ENCODE measurements at regions not wholly inside any gene's neighbourhood (a gene's known extent, or its start where the extent isn't known, plus 50 kb on each side); places are given as distances from the start of the nearest gene placed in this dataset.
"Not testable (repeated sequence)": the region's sequence is repeated elsewhere in the genome, so short reads cannot be mapped to it uniquely, and the experiment has no call there.

DNA sequence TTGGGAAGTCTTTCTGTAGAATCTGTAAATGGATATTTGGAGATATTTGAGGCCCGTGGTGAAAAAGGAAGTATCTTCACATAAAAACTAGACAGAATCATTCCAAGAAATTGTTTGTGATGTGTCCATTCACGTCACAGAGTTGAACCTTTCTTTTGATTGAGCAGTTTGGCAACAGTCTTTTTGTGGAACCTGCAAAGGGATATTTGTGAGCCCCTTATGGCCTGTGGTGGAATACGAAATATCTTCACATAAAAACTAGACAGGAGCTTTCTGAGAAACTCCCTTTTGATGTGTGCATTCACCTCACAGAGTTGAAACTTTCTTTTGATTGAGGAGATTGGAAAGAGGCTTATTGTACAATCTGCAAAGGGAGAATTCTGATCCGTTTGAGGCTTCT is 2980.4 kb downstream of the TUBA3C start:
- CTCF ChIA-PET; DNase-seq; H3K4me3 Mint-ChIP-seq; H3K9me3 Mint-ChIP-seq (ENCODE audit: insufficient read depth); ATAC-seq (ENCODE audit: low read depth); H3K79me2 ChIP-seq (ENCODE audit: control insufficient read depth, insufficient read depth, low read length); H3K4me1 Mint-ChIP-seq; H3K4me1 ChIP-seq (ENCODE audit: control insufficient read depth in 2 of 2, insufficient read depth in 2 of 2, low read length in 2 of 2); POLR2A ChIA-PET; H3K4me3 ChIP-seq (ENCODE audit: control extremely low read depth in 1 of 5, extremely low read depth in 1 of 5, insufficient read depth in 1 of 5, low read depth in 2 of 5, low read length in 4 of 5); H3K36me3 ChIP-seq (replicated peaks in 1 of 2; ENCODE audit: control extremely low read depth in 1 of 2, control insufficient read depth in 1 of 2, extremely low read depth in 1 of 2, insufficient read depth in 2 of 2, low read length in 1 of 2); H3K27me3 ChIP-seq (replicated peaks in 1 of 4; ENCODE audit: control extremely low read depth in 1 of 4, control insufficient read depth in 3 of 4, insufficient read depth in 4 of 4, low read length in 3 of 4); H3K27ac ChIP-seq (ENCODE audit: low read length in 2 of 2); H3K9ac ChIP-seq (ENCODE audit: low read length); H4K20me1 ChIP-seq (ENCODE audit: control insufficient read depth, insufficient read depth, low read length, poor library complexity, severe bottlenecking); H3K27ac Mint-ChIP-seq; H3K4me2 ChIP-seq (replicated peaks; ENCODE audit: low read depth, low read length, poor library complexity, severe bottlenecking); H2AFZ ChIP-seq (ENCODE audit: insufficient read depth, low read depth, low read length, poor library complexity, severe bottlenecking); intact Hi-C loops (cut with micrococcal nuclease); H3K9me3 ChIP-seq (ENCODE audit: control extremely low read depth in 1 of 3, control insufficient read depth in 2 of 3, insufficient read depth in 1 of 3, low read length in 2 of 3); H3K27me3 Mint-ChIP-seq: not testable (repeated sequence)
- WGBS (ENCODE audit: insufficient coverage): 9% methylated on average over 1 of the region's 4 CpGs

DNA sequence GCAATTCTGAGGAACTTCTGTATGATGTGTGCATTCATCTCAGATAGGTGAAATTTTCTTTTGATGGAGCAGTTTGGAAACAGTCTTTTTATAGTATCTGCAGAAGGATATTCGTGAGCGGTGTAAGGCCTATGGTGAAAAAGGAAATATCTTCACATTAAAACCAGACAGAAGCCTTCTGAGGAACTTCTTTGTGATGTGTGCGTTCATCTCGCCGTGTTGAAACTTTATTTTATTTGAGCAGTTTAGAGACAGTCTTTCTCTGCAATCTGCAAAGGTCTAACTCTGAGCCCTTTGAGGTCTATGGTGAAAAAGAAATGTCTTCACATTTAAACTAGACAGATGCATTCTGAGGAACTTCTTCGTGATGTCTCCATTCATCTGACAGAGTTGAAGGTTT is 3021.0 kb downstream of the TUBA3C start:
- WGBS (ENCODE audit: insufficient coverage): no CpG with 5 or more reads among the region's 6 CpGs
- CTCF ChIA-PET: not testable (repeated sequence)

DNA sequence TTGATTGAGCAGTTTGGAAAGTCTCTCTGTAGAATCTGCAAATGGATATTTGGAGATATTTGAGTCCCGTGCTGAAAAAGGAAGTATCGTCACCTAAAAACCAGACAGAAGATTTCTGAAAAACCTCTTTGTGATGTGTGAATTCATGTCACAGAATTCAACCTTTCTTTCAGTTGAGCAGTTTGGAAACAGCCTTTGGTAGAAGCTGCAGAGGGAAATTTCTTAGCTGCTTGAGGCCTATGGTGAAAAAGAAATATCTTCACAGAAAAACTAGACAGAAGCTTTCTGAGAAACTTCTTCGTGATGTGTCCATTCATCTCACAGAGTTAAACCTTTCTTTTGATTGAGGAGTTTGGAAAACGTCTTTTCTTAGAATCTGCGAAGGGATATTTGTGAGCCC is 3022.7 kb downstream of the TUBA3C start:
- H3K9me3 Mint-ChIP-seq (ENCODE audit: insufficient read depth); H2AFZ ChIP-seq (ENCODE audit: insufficient read depth, low read depth, low read length, poor library complexity, severe bottlenecking); H3K27me3 ChIP-seq (replicated peaks in 1 of 4; ENCODE audit: control extremely low read depth in 1 of 4, control insufficient read depth in 3 of 4, insufficient read depth in 4 of 4, low read length in 3 of 4); H3K9ac ChIP-seq (ENCODE audit: low read length); H3K9me3 ChIP-seq (ENCODE audit: control extremely low read depth in 1 of 3, control insufficient read depth in 2 of 3, insufficient read depth in 1 of 3, low read length in 2 of 3); H3K27me3 Mint-ChIP-seq; H3K27ac Mint-ChIP-seq; ATAC-seq (ENCODE audit: low read depth); DNase-seq; intact Hi-C loops (cut with micrococcal nuclease); H3K4me1 Mint-ChIP-seq; H3K4me2 ChIP-seq (replicated peaks; ENCODE audit: low read depth, low read length, poor library complexity, severe bottlenecking); H3K4me3 Mint-ChIP-seq; CTCF ChIA-PET; H3K27ac ChIP-seq (ENCODE audit: low read length in 2 of 2); H3K36me3 ChIP-seq (replicated peaks in 1 of 2; ENCODE audit: control extremely low read depth in 1 of 2, control insufficient read depth in 1 of 2, extremely low read depth in 1 of 2, insufficient read depth in 2 of 2, low read length in 1 of 2); H4K20me1 ChIP-seq (ENCODE audit: control insufficient read depth, insufficient read depth, low read length, poor library complexity, severe bottlenecking); POLR2A ChIA-PET; H3K4me1 ChIP-seq (ENCODE audit: control insufficient read depth in 2 of 2, insufficient read depth in 2 of 2, low read length in 2 of 2); H3K79me2 ChIP-seq (ENCODE audit: control insufficient read depth, insufficient read depth, low read length); H3K4me3 ChIP-seq (ENCODE audit: control extremely low read depth in 1 of 5, extremely low read depth in 1 of 5, insufficient read depth in 1 of 5, low read depth in 2 of 5, low read length in 4 of 5): not testable (repeated sequence)
- no CpG with 5 or more reads among the region's 5 CpGs for WGBS (ENCODE audit: insufficient coverage)

More for the DNA sequence above, 3021.0 kb downstream of the TUBA3C start:
- H3K4me1 Mint-ChIP-seq; H3K27me3 ChIP-seq (replicated peaks in 1 of 4; ENCODE audit: control extremely low read depth in 1 of 4, control insufficient read depth in 3 of 4, insufficient read depth in 4 of 4, low read length in 3 of 4); DNase-seq; H4K20me1 ChIP-seq (ENCODE audit: control insufficient read depth, insufficient read depth, low read length, poor library complexity, severe bottlenecking); H3K4me3 Mint-ChIP-seq; H3K9me3 Mint-ChIP-seq (ENCODE audit: insufficient read depth); H3K9ac ChIP-seq (ENCODE audit: low read length); H3K27ac Mint-ChIP-seq; H3K27ac ChIP-seq (ENCODE audit: low read length in 2 of 2); H3K4me1 ChIP-seq (ENCODE audit: control insufficient read depth in 2 of 2, insufficient read depth in 2 of 2, low read length in 2 of 2); H3K27me3 Mint-ChIP-seq; H3K9me3 ChIP-seq (ENCODE audit: control extremely low read depth in 1 of 3, control insufficient read depth in 2 of 3, insufficient read depth in 1 of 3, low read length in 2 of 3); H2AFZ ChIP-seq (ENCODE audit: insufficient read depth, low read depth, low read length, poor library complexity, severe bottlenecking); H3K36me3 ChIP-seq (replicated peaks in 1 of 2; ENCODE audit: control extremely low read depth in 1 of 2, control insufficient read depth in 1 of 2, extremely low read depth in 1 of 2, insufficient read depth in 2 of 2, low read length in 1 of 2); ATAC-seq (ENCODE audit: low read depth); POLR2A ChIA-PET; H3K79me2 ChIP-seq (ENCODE audit: control insufficient read depth, insufficient read depth, low read length); intact Hi-C loops (cut with micrococcal nuclease); H3K4me3 ChIP-seq (ENCODE audit: control extremely low read depth in 1 of 5, extremely low read depth in 1 of 5, insufficient read depth in 1 of 5, low read depth in 2 of 5, low read length in 4 of 5); H3K4me2 ChIP-seq (replicated peaks; ENCODE audit: low read depth, low read length, poor library complexity, severe bottlenecking): not testable (repeated sequence)

DNA sequence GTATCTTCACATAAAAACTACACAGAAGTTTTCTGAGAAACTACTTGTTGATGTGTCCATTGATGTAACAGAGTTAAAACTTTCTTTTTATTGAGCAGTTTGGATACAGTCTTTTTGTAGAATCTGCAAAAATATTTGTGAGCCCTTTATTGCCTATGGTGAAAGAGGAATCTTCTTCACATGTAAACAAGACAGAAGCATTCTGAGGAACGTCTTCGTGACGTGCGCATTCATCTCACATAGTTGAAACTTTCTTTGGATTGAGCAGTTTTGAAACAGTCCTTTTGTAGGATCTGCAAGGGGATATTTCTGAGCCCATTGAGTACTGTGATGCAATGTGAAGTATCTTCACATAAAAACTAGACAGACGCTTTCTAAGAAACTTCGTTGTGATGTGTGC is 3023.6 kb downstream of the TUBA3C start:
- ATAC-seq (ENCODE audit: low read depth); H3K27ac Mint-ChIP-seq; H3K4me2 ChIP-seq (replicated peaks; ENCODE audit: low read depth, low read length, poor library complexity, severe bottlenecking); H3K9me3 ChIP-seq (ENCODE audit: control extremely low read depth in 1 of 3, control insufficient read depth in 2 of 3, insufficient read depth in 1 of 3, low read length in 2 of 3); H3K9me3 Mint-ChIP-seq (ENCODE audit: insufficient read depth); H3K36me3 ChIP-seq (replicated peaks in 1 of 2; ENCODE audit: control extremely low read depth in 1 of 2, control insufficient read depth in 1 of 2, extremely low read depth in 1 of 2, insufficient read depth in 2 of 2, low read length in 1 of 2); intact Hi-C loops (cut with micrococcal nuclease); H3K4me1 Mint-ChIP-seq; H3K4me3 Mint-ChIP-seq; H4K20me1 ChIP-seq (ENCODE audit: control insufficient read depth, insufficient read depth, low read length, poor library complexity, severe bottlenecking); H3K27me3 ChIP-seq (replicated peaks in 1 of 4; ENCODE audit: control extremely low read depth in 1 of 4, control insufficient read depth in 3 of 4, insufficient read depth in 4 of 4, low read length in 3 of 4); H3K9ac ChIP-seq (ENCODE audit: low read length); CTCF ChIA-PET; DNase-seq; H2AFZ ChIP-seq (ENCODE audit: insufficient read depth, low read depth, low read length, poor library complexity, severe bottlenecking); POLR2A ChIA-PET; H3K79me2 ChIP-seq (ENCODE audit: control insufficient read depth, insufficient read depth, low read length); H3K27ac ChIP-seq (ENCODE audit: low read length in 2 of 2); H3K4me1 ChIP-seq (ENCODE audit: control insufficient read depth in 2 of 2, insufficient read depth in 2 of 2, low read length in 2 of 2); H3K27me3 Mint-ChIP-seq; H3K4me3 ChIP-seq (ENCODE audit: control extremely low read depth in 1 of 5, extremely low read depth in 1 of 5, insufficient read depth in 1 of 5, low read depth in 2 of 5, low read length in 4 of 5): not testable (repeated sequence)
- no CpG with 5 or more reads among the region's 6 CpGs for WGBS (ENCODE audit: insufficient coverage)
